HG02973 (cell line): ENCODE measurements at regions not wholly inside any gene's neighbourhood (a gene's known extent, or its start where the extent isn't known, plus 50 kb on each side); places are given as distances from the start of the nearest gene placed in this dataset.
A peak's percentile ranks its signal among the peaks of the same experiment; 100 is the strongest.
"Not testable (repeated sequence)": the region's sequence is repeated elsewhere in the genome, so short reads cannot be mapped to it uniquely, and the experiment has no call there.

Experiments
- ATAC-seq: cut with Tn5 transposase; IDR thresholded peaks from one replicate; pipeline ENCODE4 v1.9.1; 2021; ENCODE audit warnings: moderate library complexity; ENCODE audit not compliant: unreplicated experiment

DNA sequence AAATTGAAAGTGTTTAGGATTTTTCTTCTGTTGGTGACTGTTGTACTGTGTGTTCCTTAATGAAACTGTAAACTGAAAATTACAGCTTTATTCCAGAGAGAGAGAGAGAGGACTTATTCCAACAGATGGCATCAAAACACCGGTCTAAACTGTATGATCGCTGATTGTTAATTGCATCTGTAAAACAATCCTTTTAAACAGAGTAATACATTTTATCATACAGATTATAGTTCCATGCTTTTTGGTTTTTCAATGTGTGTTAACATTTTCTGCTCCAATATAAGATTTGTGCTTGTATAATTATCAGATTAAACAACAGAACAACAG lies 289.7 kb upstream of the DNAJC19 start:
- ATAC-seq: no peak

- ATAC-seq: no peak
Observed at GRCh38 chr3:181278468-181279238, 289.1 kb upstream of the DNAJC19 start.

GRCh38 chr3:181276358-181276896 lies 286.9 kb upstream of the DNAJC19 start:
- ATAC-seq: no peak

DNA sequence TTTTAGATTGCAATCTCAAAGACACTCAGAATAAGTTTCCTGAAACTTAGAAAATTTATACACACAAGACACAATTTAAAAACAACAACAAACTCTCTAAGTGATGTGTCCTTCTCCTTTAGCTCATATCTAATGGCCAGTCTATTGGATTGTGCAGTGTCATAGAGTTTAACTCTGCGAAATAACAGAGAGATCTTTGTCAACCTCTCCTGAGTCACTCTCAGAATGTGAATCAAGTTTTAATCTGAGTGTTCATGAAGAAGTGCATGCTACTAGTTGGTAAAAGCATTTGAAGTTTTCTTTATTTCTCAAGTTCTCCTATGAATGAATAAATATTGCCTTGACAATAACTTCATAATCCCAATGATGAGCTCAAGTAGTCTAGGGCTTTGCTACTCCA lies 284.5 kb upstream of the DNAJC19 start:
- no peak for ATAC-seq

DNA sequence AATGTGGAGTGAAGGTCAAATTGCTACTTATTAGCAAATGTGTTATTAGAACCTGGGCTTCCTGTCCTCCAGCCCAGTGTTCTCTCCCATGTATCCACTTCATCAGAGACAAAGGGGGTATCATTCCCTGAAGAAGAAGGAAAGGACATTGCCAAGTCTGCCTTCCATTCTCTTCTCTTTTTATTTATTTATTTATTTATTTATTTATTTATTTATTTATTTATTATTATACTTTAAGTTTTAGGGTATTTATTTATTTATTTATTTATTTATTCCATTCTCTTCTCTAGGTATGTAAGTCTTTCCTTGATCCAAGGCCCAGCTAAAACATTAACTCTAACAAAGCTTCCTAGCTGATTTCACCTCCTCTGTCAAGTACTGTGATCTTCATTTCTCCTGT lies 277.8 kb upstream of the DNAJC19 start:
- no peak for ATAC-seq

GRCh38 chr3:181265750-181266333 lies 276.3 kb upstream of the DNAJC19 start:
- ATAC-seq: peak; percentile 67

DNA sequence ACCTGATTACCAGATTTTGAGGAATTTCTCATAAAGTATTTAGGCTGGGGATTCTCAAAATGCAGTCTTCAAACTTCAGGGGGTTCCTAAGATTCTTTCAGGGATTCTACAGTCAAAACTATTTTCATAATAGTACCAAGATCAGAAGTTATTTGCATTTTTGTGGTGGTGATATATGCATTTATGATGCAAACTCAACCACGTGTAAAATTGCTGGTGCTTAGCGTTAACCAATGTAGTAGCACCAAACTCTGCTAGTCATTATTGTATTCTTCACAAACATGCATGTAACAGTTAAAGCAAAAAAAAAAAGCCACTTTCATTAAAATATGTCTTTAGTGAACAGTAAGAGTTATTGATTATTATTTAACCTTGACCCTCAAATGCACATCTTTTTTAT lies 274.9 kb upstream of the DNAJC19 start:
- no peak for ATAC-seq

DNA sequence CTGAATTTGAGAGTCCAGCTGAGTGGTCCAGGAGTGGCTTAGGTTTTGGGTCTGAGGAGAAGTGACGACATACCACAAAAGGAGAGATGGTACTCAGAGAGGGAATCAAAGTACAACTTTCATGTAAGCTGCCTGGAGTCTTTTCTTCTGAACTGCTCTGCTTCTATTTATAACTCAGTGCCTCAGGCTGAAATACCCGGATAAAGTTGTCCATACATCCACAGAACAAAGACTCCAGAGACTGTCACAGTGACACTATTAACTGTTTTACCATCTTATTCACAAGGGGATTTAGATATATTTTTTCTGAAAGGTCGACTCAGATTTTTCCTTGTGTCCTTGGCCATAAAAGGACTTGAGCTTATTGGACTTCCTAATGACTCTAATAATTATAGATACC lies 264.3 kb upstream of the DNAJC19 start:
- no peak for ATAC-seq

DNA sequence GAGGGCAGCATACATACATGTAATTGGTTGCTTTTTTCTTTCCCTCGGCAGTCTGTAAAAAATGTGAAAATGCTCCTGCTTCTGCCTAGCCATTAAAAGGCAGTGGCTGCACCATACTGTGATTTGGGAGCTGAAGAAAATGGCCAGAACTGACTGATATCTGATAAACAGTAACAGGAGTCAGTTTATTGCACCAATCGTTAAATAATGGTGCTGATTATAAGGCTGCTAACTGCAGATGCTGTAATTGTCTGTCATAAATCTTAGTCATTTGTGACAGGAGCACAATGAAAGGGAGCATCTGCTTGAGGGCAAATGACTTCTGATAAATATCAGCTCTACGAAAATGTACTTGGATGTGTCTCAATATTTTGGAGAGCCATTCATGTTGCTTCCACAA lies 263.1 kb upstream of the DNAJC19 start:
- ATAC-seq: no peak

- no peak for ATAC-seq
Observed at GRCh38 chr3:181250714-181251113, 261.2 kb upstream of the DNAJC19 start.

GRCh38 chr3:181239441-181239840 lies 249.9 kb upstream of the DNAJC19 start:
- ATAC-seq: no peak

DNA sequence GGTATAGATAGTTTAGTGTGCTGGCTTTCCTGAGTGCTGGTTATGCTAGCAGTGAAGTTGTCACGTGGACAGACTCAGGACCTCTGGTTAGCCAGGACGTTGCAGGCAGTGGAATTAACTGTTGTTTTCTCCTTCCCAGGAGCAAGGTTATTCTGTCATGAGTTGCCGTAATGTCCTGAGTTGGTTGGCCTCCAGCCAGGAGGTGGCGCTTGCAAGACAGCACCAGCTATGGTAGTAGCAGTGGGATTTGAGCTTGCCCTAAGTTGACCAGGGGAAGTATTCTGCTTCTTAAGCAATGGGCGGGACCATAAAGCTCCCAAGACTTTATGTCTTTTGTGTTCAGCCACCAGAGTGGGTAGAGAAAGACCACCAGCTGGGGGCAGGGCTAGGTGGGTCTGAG lies 240.7 kb upstream of the DNAJC19 start:
- ATAC-seq: no peak

DNA sequence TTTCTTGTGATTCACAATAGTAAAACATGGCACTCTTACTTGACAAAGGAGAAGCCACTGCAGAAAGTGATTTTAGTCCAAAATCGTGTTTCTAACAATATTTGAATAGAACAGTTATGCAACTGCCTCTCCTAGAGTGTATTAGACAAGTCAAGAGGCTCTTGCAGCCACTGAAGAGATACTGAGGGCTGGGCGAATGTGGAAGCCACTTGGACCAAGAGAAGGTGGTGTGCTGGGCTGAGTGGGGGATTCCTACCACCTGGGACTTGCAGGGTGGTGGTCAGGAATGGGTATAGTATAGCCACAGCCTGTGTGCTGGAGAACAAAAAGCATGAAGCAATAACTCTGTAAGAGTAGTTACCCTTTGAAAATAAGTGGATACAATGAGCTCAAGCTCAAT lies 223.8 kb upstream of the DNAJC19 start:
- no peak for ATAC-seq

- ATAC-seq: no peak
Observed at GRCh38 chr3:181212271-181212670, 222.7 kb upstream of the DNAJC19 start.

- ATAC-seq: no peak
Observed at GRCh38 chr3:181210275-181210674, 220.7 kb upstream of the DNAJC19 start.

DNA sequence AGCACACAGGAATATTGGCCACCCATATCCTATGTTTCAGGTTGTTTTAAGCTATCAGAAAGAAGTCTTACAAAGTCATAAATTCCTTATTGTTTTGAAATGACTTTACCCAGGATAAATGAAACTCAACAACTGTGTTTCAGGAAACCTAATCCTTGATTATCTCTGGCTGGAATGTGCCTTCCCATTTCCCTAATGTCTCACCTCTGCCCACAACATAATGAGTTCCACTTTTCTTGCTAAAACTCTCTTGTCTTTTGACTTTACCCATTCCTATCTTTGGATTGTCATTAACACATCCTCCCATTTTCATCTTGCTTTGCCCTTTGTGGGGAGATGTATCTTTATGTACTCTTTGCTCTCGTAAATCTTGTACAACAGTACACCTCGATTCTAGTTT lies 200.0 kb upstream of the DNAJC19 start:
- no peak for ATAC-seq

DNA sequence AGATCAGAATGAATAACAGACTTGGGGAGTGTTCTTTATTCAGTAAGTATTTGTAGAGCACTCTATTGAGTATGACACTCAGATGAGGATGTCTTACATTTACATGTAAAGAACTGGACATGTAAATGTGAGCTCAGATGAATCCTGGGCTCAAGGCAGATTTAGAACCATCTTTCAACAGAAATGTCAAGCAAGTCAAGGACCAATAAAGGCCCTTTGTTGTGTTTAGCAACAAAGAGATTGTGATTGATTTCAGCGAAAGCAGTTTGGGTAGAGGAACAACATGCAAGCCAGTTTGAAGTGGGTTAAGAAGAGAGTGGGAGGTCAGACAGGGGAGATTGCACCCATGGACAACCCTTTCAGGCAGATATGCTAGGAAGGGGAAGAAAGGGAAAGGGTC lies 194.2 kb upstream of the DNAJC19 start:
- ATAC-seq: no peak

- not testable (repeated sequence) for ATAC-seq
Observed at GRCh38 chr3:181183057-181183456, 193.5 kb upstream of the DNAJC19 start.

- no peak for ATAC-seq
Observed at GRCh38 chr3:181178991-181179390, 189.5 kb upstream of the DNAJC19 start.

- ATAC-seq: peak; percentile 63
Observed at GRCh38 chr3:181176601-181177000, 187.1 kb upstream of the DNAJC19 start.

DNA sequence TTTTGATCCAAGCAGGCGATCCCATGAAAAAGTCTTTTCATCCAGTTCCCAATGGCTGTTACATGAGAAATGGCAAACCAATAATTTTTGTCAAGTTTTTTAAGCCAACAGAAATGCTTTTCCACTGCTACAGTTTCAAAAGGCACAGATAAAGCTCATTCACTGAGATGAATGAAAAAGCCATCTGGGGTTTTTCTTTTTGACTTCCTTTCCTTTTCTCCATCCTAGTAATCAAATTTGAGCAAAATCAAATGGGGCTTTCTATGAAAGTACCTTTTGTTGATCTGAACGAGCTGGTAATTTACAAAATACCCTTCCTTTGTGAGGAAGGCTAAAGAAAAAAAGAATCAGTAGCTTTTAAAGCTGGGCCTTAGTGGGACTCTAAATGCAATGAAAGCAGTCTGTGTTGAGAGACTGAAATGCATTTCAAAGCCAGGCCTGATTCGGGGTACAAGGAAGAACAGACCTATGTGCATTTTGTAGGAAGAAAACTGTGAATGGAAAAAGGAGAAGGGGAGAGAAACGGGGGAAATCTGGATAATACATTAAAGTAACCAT lies 185.2 kb upstream of the DNAJC19 start:
- ATAC-seq: no peak

DNA sequence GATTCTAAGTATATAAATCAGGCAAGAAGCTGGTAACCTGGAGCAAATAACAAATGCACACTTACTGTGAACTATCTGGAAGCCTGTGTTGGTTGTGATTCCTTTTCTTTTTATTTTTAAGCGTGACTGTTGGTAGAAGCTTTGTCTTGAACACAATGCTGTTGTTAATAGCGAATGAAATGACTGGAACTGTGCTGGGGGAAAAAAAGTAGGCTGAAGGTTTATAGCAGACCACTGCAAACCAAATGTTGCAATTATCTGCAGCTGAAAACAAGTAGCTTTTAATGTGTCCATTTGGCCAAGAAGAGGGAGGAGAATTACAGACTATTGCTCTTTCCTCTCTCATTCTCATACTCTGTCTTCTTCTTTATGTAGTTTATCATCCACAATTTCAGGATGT lies 184.5 kb upstream of the DNAJC19 start:
- no peak for ATAC-seq
